ENCODE measurements at regions not wholly inside any gene's neighbourhood (a gene's known extent, or its start where the extent isn't known, plus 50 kb on each side); places are given as distances from the start of the nearest gene placed in this dataset.

- H3K4me3 ChIP-seq (ENCODE audit: low read depth, low read length), result no peak overlapping the region
- no peak for DNase-seq (ENCODE audit: low read depth)
- TF ChIP-seq, protein P1, sequence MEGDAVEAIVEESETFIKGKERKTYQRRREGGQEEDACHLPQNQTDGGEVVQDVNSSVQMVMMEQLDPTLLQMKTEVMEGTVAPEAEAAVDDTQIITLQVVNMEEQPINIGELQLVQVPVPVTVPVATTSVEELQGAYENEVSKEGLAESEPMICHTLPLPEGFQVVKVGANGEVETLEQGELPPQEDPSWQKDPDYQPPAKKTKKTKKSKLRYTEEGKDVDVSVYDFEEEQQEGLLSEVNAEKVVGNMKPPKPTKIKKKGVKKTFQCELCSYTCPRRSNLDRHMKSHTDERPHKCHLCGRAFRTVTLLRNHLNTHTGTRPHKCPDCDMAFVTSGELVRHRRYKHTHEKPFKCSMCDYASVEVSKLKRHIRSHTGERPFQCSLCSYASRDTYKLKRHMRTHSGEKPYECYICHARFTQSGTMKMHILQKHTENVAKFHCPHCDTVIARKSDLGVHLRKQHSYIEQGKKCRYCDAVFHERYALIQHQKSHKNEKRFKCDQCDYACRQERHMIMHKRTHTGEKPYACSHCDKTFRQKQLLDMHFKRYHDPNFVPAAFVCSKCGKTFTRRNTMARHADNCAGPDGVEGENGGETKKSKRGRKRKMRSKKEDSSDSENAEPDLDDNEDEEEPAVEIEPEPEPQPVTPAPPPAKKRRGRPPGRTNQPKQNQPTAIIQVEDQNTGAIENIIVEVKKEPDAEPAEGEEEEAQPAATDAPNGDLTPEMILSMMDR (IDR thresholded peaks at IDR 0.05; ENCODE audit: control insufficient read depth, extremely low read depth, insufficient read depth), result no peak
Observed at GRCh38 chr1:221900678-221901077, 158.8 kb upstream of the DUSP10 start.

DNA sequence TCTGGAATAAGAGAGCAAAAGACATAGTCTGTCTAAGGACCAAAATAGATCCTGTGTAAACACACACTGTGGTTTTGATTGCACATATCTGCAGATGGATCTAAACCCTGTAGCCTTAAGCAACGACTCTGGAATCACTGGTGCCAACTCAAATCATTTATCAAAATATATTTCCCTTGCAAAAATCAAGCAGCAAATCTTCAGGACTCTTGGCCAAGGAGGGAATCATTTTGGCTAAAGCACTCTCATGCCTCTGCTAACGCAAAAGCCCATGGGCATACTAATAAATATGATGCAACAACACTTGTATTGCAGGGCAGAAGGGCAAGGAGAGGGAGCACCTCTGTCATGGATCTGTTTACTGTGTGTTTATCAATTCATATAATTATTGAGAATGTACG, 155.4 kb upstream of the DUSP10 start:
- H3K4me3 ChIP-seq (ENCODE audit: low read depth, low read length), result no peak overlapping the region
- DNase-seq (ENCODE audit: low read depth), result peak; percentile 17
- TF ChIP-seq, protein P1 (IDR thresholded peaks at IDR 0.05; ENCODE audit: control insufficient read depth, extremely low read depth, insufficient read depth), result no peak

GRCh38 chr1:221892301-221892830, 150.5 kb upstream of the DUSP10 start:
- no peak overlapping the region for H3K4me3 ChIP-seq (ENCODE audit: low read depth, low read length)
- TF ChIP-seq, protein P1 (IDR thresholded peaks at IDR 0.05; ENCODE audit: control insufficient read depth, extremely low read depth, insufficient read depth), result no peak
- DNase-seq (ENCODE audit: low read depth), result no peak

- DNase-seq (ENCODE audit: low read depth), result no peak
- H3K4me3 ChIP-seq (ENCODE audit: low read depth, low read length), result no peak overlapping the region
- TF ChIP-seq, protein P1 (IDR thresholded peaks at IDR 0.05; ENCODE audit: control insufficient read depth, extremely low read depth, insufficient read depth), result no peak
Observed at GRCh38 chr1:221891708-221892107, 149.8 kb upstream of the DUSP10 start.

DNA sequence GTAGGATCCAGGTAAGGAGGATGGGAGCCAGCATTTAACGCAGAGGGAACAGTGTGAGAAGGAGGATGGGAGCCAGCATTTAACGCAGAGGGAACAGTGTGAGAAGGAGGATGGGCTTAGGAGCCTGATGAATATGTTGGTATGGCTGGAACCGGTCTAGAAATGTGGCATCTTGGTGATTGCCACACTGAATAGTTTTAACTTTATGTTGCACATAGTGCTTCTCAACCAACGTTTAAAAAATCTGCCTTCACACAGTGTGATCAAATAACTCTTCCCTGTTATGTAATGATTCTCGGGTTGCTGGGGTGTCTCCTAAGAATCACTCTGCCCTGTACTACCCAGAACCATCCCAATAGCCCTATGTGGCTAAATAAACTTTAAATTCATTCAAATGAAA, 146.9 kb upstream of the DUSP10 start:
- no peak overlapping the region for H3K4me3 ChIP-seq (ENCODE audit: low read depth, low read length)
- DNase-seq (ENCODE audit: low read depth), result no peak
- TF ChIP-seq, protein P1 (IDR thresholded peaks at IDR 0.05; ENCODE audit: control insufficient read depth, extremely low read depth, insufficient read depth), result no peak

DNA sequence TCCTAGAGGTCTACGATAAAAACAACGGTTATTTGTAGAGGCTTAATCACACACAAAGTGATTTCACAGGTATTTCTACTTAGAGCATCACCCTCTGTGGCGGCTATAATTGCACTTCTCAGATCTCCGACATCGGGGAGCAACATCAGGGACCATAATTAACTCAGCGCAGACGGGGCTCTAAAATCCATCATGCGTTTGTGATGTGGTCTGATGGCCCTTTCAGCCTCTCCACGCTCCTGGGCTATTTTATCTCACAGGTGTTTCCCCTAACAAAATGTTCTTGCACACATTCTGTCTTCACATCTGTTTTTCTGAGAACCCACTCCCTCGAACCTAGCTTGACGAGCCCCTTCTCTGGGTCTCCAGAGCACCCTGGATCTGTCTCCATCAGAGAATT, 146.3 kb upstream of the DUSP10 start:
- no peak for DNase-seq (ENCODE audit: low read depth)
- TF ChIP-seq, protein P1 (IDR thresholded peaks at IDR 0.05; ENCODE audit: control insufficient read depth, extremely low read depth, insufficient read depth), result no peak
- H3K4me3 ChIP-seq (ENCODE audit: low read depth, low read length), result no peak overlapping the region

- no peak overlapping the region for H3K4me3 ChIP-seq (ENCODE audit: low read depth, low read length)
- DNase-seq (ENCODE audit: low read depth), result no peak
- TF ChIP-seq, protein P1 (IDR thresholded peaks at IDR 0.05; ENCODE audit: control insufficient read depth, extremely low read depth, insufficient read depth), result no peak
Observed at GRCh38 chr1:221887758-221888157, 145.9 kb upstream of the DUSP10 start.
